HG03469 (cell line): ENCODE measurements at regions not wholly inside any gene's neighbourhood (a gene's known extent, or its start where the extent isn't known, plus 50 kb on each side); places are given as distances from the start of the nearest gene placed in this dataset.
A peak's percentile ranks its signal among the peaks of the same experiment; 100 is the strongest.
"Not testable (repeated sequence)": the region's sequence is repeated elsewhere in the genome, so short reads cannot be mapped to it uniquely, and the experiment has no call there.

Experiments used
- ATAC-seq: cut with Tn5 transposase; IDR thresholded peaks from one replicate; pipeline ENCODE4 v1.9.1; 2021; ENCODE audit warnings: mild to moderate bottlenecking, moderate library complexity, moderate number of reproducible peaks; ENCODE audit not compliant: unreplicated experiment

DNA sequence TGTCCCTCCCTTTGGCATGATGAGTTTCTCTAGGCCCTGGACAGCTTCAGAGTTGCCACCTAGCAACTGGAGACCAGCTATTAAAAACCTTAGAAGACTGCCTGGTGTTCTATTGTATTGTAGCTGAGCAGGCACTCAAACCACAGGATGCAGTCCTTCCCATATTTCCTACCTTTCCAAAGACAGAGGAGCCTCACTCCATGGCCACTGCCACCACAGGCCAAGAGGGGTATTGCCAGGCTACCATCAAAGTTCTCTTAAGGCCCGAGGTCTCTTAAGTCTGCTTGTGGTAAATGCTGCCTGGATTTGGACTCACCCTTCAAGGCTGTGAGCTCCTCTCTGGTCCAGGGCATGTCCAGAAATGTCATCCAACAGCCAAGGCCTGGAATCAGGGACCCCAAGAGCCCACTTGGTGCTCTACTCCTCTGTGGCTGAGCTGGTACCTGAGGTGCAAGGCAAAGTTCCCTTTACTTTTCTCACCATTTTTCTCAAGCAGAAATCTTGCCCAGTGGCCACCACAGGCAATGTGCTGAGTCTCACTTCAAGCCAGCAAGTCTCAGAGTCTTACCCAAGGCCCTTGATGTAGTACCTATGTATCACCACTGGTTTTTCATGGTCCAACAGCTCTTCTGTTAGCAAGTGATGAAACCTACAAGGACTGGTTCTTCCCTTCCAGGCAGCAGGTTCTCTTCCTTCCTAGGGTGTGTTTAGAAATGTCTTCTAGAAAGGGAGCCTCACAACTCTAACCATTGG is 269.4 kb downstream of the AMY1C start:
- ATAC-seq = no peak

DNA sequence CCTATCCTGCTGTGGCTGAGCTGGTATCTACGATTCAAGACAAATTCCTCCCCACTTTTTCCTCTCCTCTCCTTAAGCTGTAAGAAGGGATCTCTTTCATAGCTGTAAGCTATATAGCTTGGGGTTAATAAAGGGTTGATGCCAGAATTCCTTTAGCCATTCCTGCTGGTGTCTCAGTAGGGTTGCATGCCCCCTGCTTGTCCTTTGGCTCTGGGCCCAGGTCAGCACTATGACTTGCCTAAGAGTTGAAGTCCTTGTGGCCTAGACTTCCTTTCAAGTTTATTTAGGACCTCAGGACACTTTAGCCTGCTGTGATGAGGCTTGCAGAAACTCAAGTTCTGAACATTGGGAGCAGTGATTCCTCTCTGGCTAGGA is 270.0 kb downstream of the AMY1C start:
- ATAC-seq = no peak

DNA sequence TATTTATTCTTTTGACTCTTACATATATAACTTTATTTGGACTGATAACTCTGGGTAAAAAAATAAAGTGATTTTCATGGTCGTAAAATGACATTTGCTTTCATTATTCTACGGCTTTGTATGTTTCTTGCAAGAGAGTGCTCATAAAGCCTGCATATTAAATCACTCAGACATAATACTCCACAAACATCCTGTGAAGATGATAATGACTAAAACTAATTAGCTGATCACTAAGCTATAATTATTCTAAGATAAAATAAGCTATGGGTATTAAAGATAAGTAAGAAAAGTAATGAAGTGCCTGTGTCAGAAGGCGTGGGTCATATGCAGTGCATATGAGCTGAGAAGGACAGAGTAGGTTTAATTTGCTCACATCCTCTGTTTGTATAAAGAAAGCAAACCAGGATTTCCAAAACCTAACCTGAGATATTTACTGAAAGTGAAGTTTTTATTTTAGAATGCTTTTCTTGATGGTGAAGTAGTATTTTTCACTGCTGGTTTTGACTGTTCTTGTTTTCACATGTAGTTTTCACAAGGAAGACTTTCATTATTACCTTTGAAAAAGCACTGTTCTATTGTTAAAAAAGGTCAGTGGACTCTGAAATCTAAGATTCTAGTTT is 278.8 kb downstream of the AMY1C start:
- ATAC-seq = no peak

DNA sequence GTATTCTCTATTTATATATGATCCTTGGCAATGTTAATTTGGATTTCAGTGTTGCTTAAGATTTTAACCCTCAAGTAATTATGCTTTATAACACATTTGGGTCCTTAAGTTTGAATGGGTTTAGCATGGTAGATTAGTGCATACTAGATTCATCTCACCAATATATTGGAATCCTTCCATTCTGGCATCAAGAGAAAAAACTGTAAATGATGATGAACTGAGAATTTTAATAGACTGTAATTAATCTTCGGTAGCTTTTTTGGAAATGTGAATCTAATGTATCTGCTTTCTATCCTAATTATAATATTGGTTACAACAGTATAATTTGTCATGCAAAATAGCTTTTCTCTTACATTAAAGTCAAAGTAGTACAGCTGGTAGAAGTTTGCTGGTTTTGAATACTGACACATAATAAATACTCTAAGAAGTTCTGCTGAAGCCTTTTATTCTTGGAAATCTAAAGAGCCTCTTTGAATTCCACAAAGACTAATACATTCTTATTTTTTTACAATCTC is 279.8 kb downstream of the AMY1C start:
- ATAC-seq = no peak

DNA sequence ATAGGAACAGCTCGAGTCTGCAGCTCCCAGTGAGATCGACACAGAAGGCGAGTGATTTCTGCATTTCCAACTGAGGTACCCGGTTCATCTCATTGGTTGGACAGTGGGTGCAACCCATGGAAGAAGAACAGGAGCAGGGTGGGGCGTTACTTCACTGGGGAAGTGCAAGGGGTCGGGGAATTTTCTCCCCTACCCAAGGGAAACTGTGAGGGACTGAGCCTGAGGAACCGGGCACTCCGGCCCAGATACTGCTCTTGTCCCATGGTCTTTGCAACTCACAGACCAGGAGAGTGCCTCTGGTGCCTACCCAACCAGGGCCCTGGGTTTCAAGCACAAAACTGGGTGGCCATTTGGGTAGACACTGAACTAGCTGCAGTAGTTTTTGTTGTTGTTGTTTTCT is 307.1 kb downstream of the AMY1C start:
- no peak for ATAC-seq

DNA sequence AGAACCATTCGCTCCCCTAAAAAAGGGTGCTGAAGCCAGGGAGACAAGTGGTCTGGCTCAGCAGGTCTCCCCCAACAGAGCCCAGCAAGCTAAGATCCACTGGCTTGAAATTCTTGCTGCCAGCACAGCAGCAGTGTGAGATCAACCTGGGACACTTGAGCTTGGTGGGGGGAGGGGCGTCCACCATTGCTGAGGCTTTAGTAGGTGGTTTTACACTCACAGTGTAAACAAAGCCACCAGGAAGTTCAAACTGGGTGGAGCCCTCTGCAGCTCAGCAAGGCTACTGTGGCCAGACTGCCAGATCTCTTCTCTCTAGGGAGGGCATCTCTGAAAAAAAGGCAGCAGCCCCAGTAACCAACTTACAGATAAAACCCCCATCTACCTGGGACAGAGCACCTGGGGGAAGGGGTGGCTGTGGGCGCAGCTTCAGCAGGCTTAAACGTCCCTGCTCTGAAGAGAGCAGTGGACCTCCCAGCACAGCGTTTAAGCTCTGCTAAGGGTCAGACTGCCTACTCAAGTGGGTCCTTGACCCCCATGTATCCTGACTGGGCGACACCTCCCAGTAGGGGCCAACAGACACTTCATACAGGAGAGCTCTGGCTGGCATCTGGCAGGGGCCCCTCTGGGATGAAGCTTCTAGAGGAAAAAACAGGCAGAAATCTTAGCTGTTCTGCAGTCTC is 307.7 kb downstream of the AMY1C start:
- ATAC-seq = not testable (repeated sequence)

DNA sequence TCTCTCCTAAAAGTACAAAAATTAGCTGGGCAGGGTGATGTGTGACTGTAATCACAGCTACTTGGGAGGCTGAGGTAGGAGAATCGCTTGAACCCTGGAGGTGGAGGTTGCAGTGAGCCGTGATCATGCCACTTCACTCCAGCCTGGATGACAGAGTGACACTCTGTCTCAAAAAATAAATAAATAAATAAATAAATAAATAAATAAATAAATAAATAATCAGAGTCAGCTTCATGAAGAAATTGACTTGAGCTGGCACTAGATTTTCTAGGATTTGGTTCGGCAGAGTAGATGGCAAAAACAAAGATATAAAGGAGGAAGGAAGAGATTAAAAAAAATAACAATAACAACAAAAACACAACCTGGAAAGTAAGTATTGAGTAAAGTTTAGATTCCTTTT is 311.9 kb downstream of the AMY1C start:
- not testable (repeated sequence) for ATAC-seq

DNA sequence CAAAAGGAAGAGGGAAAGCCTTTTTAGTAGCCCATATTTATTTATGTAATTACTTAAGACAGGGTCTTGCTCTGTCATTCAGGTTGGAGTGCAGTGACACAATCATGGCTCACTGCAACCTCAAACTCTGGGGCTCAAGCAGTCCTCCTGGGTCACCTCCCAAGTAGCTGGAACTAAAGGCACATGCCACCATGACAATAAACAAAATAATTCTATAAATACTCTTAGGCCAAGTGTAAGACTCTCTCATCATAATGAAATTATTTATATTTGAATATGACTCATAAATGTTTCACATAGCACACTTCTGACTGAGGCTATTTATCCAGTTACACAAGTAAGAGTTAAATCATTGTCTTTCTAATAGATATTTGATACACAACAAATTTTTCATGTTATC is 314.7 kb downstream of the AMY1C start:
- no peak for ATAC-seq

DNA sequence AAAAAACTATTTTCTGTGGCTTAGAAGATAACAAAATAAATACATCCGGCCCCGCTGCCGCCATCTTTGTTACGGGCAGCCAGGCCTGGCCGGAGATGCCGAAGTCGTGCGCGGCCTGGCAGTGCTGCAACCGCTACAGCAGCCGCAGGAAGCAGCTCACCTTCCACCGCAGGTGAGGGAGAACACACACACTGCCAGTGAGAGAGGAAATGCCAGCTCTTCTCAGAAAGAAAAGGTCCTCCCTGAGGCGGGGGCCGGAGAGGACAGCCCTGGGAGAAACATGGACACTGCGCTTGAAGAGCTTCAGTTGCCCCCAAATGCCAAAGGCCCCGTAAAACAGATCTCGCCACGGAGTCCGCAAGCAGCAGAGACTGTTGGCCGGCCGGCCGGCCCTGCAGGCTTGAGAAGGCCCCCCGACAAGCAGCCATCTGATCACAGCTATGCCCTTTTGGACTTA is 323.2 kb downstream of the AMY1C start:
- no peak for ATAC-seq

DNA sequence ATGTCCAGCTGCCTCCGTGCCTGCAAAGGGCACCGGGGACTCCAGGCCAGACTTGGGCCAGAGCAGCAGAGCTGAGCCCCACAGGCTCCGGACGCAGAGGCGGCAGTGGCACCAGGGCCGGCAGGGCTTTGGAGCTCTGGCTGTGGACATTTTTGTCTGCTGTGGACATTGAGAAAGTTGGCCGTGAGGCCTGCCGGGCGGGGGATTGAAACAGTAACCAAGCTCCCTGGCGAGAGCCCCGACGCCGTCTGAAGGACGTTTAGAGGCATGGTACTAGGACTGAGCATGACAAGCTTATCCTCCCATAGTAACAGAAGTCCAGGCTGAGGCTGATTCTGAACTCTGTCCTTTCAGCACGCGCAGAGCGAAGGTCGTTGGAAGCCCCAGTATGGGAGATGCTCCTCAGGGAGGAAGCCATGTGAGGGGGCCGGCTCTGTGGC is 323.8 kb downstream of the AMY1C start:
- no peak for ATAC-seq

DNA sequence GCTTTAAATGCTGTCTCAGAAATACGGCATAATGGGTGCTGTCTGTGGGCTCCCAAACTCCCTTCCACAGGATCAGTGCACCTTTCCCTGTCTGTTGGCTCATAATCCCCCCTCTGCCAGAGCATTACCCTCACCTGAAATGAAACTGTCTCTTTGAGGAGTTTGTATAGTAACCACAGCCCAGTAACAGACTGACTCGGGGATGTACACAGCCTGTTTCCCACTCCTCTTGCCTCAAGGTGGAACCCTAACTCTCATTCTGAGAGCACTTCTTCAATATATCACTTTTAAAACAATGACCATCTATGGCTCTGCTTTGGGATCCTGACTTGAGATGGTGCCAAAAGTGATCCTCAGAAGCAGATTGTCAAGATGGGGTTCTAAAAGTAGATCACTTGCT is 332.5 kb downstream of the AMY1C start:
- no peak for ATAC-seq

DNA sequence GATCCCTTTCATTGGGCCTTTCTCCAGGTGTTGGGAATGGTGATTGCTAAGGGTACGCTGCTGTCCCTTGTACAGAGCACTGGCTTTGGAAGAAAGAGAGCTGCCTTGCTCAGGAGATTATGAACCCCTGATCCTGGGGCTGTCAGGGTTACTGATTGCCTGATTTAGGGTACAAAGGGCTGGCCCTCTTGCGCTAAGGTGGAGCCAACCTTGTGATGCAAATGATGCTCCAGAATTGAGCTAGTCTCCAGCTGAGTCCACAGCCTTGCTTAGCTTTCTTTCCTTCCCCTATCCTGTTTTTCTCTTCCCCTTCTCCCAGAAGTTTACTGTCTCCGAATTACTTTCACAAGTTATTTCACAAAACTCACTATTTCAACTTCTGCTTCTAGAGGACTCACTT is 334.7 kb downstream of the AMY1C start:
- no peak for ATAC-seq

DNA sequence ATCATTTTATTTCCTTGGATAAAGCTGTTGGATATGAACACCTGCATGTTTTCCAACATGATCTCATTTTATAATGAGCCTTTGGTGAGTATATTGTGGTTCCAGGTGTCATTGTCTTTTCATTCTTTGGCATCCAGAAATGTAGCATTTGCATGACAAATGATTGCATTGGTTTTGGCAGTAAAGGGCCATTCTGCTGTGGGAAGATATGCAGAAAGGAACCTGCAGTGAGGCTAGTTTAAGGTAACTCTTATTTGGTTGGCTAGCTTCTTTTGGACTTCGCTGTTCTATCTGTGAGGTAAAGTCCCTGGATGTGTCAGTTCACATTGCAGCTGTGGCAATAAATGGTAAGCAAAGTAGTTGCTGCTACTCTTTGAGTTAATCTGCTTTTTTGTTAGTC is 343.0 kb downstream of the AMY1C start:
- no peak for ATAC-seq

DNA sequence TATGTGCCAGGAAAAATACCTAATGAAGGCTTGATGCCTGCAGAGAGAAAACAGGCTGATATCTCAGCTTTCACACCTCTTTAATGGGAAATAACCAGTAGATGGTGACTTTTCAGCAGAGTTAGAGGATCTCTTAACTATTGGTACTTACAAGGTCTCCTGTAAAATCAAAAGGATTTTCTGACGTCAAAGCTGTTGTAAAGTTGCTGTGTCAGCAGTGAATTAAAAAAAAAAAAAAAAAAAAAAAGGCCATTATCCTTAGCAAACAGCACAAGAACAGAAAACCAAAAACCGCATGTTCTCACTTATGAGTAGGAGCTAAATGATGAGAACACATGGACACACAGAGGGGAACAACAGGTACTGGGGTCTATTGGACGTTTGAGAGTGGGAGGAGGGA is 349.1 kb downstream of the AMY1C start:
- no peak for ATAC-seq

DNA sequence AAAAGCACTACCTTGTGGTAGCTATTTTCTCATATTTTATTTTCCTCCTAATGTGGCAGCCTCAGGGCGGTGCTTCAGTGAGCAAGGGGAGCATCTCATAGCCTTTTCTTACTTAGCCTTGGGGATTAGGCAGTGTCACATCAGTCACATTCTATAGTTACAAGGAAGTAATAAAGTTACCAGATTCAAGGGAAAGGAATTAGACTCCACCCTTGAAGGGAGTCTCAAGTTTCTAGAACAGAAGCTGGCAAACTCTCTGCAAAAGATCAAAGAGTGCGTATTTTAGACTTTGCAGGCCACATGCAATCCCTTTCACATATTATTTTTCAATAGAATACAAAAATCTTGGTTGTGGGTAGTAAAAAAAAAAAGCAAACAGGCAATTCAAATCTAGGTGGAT is 350.4 kb downstream of the AMY1C start:
- no peak for ATAC-seq

DNA sequence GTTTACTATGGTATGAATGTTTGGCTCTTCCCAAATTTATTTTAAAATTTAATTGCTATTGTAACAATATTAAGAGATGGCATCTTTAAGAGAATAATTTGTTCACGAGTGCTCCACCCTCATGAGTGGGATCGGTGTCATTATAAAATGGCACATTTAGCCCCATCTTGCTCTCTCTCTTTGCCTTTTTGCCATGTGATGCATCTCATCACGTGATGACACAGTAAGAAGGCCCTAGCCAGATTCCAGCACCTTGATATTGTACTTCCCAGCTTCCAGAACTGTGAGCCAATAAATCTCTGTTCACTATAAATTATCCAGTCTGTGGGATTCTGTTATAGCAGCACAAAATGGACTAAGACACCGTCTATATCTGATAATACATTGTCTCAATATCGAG is 355.8 kb downstream of the AMY1C start:
- ATAC-seq = no peak

DNA sequence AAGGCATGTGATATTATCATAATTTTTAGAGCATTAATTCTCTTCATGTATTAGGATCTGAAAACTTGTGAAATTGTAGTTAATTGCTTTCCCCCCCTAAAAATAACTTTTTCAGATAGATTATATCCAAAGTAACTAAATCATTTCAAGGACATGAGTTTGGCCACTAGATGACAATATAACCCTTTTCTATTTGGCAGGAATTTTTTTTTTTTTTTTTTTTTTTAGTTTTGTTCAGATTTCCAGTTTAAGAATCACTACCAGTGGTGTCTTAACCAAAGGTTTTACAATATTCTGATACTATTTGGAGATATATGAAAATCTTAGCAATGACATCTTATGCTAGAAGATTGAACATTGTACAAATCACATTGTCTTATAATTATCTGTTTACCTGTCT is 370.8 kb downstream of the AMY1C start:
- no peak for ATAC-seq

DNA sequence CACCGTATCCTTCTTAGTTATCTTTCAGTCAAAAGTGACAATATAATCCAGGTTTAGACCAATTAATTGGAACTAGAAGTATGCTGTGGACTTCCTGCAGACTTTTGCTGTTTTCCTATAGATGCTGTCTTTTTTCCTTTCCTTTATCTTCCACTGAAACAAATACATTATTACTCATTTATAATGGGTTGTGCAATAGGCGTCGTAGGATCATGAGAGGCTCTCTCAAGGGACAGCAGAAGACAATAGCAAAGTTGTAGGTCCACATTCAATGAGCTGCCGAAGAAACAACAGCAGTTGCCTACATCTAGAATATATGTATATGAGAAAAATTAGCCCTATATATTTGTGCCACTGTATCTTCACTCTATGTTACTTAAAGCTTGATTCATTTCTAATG is 371.6 kb downstream of the AMY1C start:
- no peak for ATAC-seq

DNA sequence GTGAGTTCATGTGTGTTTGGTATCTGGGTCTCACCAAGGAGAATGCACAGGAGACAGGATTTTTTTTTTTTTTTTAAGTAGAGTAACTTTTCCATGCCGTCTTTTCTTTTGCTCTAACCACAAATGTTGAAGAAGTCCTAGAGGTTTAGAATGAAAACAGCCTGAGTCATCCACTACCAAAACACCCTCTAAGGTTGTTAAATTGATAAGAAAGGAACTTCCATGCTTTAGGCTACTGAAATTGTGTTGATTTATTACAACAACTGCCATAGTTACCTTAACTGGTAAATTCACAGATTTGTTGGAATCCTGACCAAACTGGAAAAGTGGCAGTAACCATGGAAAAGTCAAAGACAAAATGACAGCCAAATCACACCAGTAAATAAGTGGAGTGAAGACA is 375.6 kb downstream of the AMY1C start:
- no peak for ATAC-seq

DNA sequence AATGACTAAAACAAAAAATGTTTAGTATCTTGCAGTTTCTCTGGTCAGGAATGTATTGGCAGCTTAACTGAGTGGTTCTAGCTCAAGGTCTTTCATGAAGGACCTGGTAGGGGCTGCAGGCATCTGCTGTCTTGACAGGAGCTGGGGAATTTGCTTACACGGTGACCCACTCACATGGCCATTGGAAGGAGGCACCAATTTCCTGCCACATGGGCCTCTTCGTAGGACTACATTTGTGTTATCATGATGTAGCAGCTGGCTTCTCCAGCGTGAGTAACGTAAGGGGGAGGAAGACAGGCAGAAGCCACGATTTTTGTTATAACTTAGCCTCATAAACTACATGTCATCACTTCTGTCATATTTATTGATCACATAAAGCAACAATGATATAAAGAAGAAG is 376.3 kb downstream of the AMY1C start:
- ATAC-seq = no peak

DNA sequence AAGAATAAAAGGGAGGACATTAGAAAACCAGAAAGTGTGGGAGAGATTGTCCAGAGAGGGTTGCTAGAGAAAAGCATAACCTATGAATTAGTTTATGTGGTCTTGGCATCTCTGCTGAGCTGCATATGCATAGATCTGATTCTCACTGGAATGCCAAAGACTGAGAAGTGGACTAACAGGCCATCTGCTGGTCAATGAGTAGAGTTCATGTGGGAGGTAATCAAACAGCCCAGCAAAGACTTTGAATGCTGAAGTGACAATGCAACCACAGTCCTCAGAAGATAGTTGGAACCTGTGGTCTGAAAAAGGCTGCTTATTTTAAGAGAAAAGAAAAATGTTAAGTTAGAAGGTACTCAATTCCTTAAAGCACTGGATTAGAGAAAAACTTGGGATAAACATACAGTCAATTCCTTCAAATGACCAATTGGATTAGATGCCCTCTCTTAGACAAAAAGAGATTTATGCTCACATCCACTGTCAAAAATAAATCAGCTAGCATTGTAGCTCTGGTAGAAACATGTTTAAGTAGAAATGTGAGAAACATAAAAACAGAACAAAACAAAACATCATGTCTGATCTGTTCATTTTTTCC is 382.8 kb downstream of the AMY1C start:
- peak; percentile 65 for ATAC-seq

DNA sequence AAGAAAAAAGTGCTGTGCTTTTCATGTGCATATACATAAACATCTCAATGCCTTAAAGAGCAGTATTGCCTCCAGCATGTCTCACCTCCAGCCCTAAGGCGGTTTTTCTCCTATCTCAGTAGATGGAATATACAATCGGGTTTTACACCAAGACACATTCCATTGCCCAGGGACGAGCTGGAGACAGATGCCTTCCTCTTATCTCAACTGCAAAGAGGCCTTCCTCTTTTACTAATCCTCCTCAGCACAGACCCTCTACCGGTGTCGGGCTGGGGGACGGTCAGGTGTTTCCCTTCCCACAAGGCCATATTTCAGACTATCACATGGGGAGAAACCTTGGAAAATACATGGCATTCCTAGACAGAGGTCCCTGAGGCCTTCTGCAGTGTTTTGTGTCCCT is 385.3 kb downstream of the AMY1C start:
- not testable (repeated sequence) for ATAC-seq
